ENCODE measurements at regions not wholly inside any gene's neighbourhood (a gene's known extent, or its start where the extent isn't known, plus 50 kb on each side); places are given as distances from the start of the nearest gene placed in this dataset.

- intact Hi-C loops (cut with micrococcal nuclease), result no loop called here
- no peaks in the 10 kb centered on the region for H3K36me3 ChIP-seq
- DNase-seq, result no peak
Observed at GRCh38 chr2:20549144-20549543, 101.8 kb downstream of the HS1BP3 start.

DNA sequence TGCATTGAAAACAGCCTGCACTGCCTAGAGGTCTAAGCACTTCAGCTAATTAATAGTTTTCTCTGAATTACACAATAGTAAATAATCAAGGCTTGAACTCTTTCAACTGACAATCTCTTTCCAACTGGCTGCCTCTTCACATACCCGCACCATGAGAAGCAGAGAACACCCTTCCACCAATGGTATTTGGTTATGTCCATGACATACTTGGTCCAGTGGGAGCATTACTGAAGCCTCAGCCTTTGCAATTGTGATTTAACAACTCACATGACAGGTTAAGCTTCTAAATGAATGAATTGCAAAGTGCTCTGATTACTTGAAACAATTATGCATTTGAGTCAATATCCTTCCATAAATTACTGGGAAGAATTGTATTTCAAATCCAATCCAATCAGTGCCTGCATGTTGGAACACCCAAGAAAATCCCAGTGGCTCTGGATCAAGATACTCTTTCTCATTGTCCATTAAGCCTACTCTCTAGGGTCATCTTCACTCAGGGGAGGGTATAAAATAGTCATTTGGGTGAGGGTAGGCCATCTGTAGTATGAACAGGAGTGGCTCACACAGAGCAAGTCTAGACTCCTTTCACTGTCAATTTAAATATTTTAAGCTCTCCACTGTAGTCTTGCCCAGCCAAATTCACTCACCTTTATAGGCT, 101.1 kb downstream of the HS1BP3 start:
- H3K27me3 ChIP-seq (ENCODE audit: low read depth), result no peaks in the 10 kb centered on the region
- no peak for TF ChIP-seq CTCF (IDR thresholded peaks at IDR 0.05; ENCODE audit: borderline replicate concordance)
- intact Hi-C loops (cut with micrococcal nuclease), result no loop called here
- H3K4me1 ChIP-seq, result peaks cover 9% of the 10 kb centered on the region
- peaks cover 5% of the 10 kb centered on the region for H3K9me3 ChIP-seq (replicated peaks)
- no peak overlapping the region for H3K27ac ChIP-seq (replicated peaks)
- H3K36me3 ChIP-seq, result no peaks in the 10 kb centered on the region
- no peak overlapping the region for H3K4me3 ChIP-seq
- DNase-seq, result no peak

More at GRCh38 chr2:20549144-20549543, 101.8 kb downstream of the HS1BP3 start:
- no peak overlapping the region for H3K27ac ChIP-seq (replicated peaks)
- H3K4me1 ChIP-seq, result peaks cover 10% of the 10 kb centered on the region
- H3K27me3 ChIP-seq (ENCODE audit: low read depth), result no peaks in the 10 kb centered on the region
- no peak overlapping the region for H3K4me3 ChIP-seq
- peaks cover 5% of the 10 kb centered on the region for H3K9me3 ChIP-seq (replicated peaks)
- no peak for TF ChIP-seq CTCF (IDR thresholded peaks at IDR 0.05; ENCODE audit: borderline replicate concordance)

GRCh38 chr2:20551260-20551944, 99.5 kb downstream of the HS1BP3 start:
- no peak for TF ChIP-seq CTCF (IDR thresholded peaks at IDR 0.05; ENCODE audit: borderline replicate concordance)
- Histone ChIP-seq H3K4me3 (no peak overlapping the region), H3K27ac (replicated peaks) (no peak overlapping the region), H3K4me1 (peaks cover 9% of the 10 kb centered on the region), H3K27me3 (ENCODE audit: low read depth) (no peaks in the 10 kb centered on the region), H3K9me3 (replicated peaks) (no peaks in the 10 kb centered on the region), H3K36me3 (no peaks in the 10 kb centered on the region)
- DNase-seq, result no peak
- intact Hi-C loops (cut with micrococcal nuclease), result no loop called here

GRCh38 chr2:20551945-20552328, 99.0 kb downstream of the HS1BP3 start:
- intact Hi-C loops (cut with micrococcal nuclease), result no loop called here
- H3K27ac ChIP-seq (replicated peaks), result no peak overlapping the region
- H3K4me3 ChIP-seq, result no peak overlapping the region
- no peaks in the 10 kb centered on the region for H3K9me3 ChIP-seq (replicated peaks)
- no peaks in the 10 kb centered on the region for H3K36me3 ChIP-seq
- H3K27me3 ChIP-seq (ENCODE audit: low read depth), result no peaks in the 10 kb centered on the region
- DNase-seq, result no peak
- peaks cover 9% of the 10 kb centered on the region for H3K4me1 ChIP-seq
- TF ChIP-seq CTCF (IDR thresholded peaks at IDR 0.05; ENCODE audit: borderline replicate concordance), result no peak

DNA sequence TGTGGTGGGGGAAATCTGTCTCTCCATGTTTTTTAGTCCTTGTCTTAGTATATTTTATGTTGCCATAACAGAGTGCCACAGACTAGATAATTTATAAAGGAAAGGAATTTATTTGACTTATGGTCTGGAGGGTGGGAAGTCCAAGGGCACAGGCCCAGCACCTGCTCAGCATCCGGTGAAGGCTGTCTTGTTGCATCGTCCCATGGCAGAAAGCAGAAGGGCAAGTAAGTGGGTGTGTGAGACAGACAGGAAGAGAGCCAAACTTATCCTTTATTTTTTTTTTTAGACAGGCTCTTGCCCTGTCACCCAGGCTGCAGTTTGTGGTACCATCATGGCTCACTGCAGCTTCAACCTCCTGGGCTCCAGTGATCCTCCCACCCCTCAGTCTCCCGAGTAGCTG, 98.1 kb downstream of the HS1BP3 start:
- Histone ChIP-seq H3K9me3 (replicated peaks) (no peaks in the 10 kb centered on the region), H3K4me3 (no peak overlapping the region), H3K36me3 (no peaks in the 10 kb centered on the region), H3K27me3 (ENCODE audit: low read depth) (no peaks in the 10 kb centered on the region), H3K27ac (replicated peaks) (no peak overlapping the region), H3K4me1 (peaks cover 9% of the 10 kb centered on the region)
- no peak for TF ChIP-seq CTCF (IDR thresholded peaks at IDR 0.05; ENCODE audit: borderline replicate concordance)
- intact Hi-C loops (cut with micrococcal nuclease), result no loop called here
- DNase-seq, result no peak

All from left ventricle myocardium inferior (tissue), 1 donor.